GM23248 (cell line): ENCODE measurements at regions not wholly inside any gene's neighbourhood (a gene's known extent, or its start where the extent isn't known, plus 50 kb on each side); places are given as distances from the start of the nearest gene placed in this dataset.

Experiments used
- DNase-seq: peaks from one replicate; pipeline ENCODE4 v3.0.0-alpha.2; 2015
- H2AFZ ChIP-seq: fragments of 200-600 bp; sonication (generic); 2 replicates; pipeline ENCODE4 v1.6.1; 2016; ENCODE audit warnings: antibody characterized with exemption
- H3F3A ChIP-seq: fragments of 200-600 bp; sonication (generic); 2 replicates; pipeline ENCODE4 v1.6.1; 2016; ENCODE audit warnings: mild to moderate bottlenecking, antibody characterized with exemption, mixed run types; ENCODE audit not compliant: insufficient read depth
- H3K27ac ChIP-seq: fragments of 200-600 bp; sonication (generic); 2 replicates; pipeline ENCODE4 v1.5.1; 2016; ENCODE audit warnings: mild to moderate bottlenecking
- H3K27me3 ChIP-seq: fragments of 200-600 bp; sonication (generic); replicated peaks from 2 replicates; pipeline ENCODE4 v1.6.1; 2016; ENCODE audit warnings: mild to moderate bottlenecking; ENCODE audit not compliant: insufficient read depth
- H3K36me3 ChIP-seq: fragments of 200-600 bp; sonication (generic); 2 replicates; pipeline ENCODE4 v1.6.1; 2016; ENCODE audit warnings: low read depth, mild to moderate bottlenecking
- H3K4me1 ChIP-seq: fragments of 200-600 bp; sonication (generic); 2 replicates; pipeline ENCODE4 v1.6.1; 2016; ENCODE audit warnings: mild to moderate bottlenecking; ENCODE audit not compliant: insufficient read depth
- H3K4me2 ChIP-seq: fragments of 200-600 bp; sonication (generic); one replicate; pipeline ENCODE4 v1.6.1; 2016; ENCODE audit warnings: mild to moderate bottlenecking; ENCODE audit not compliant: unreplicated experiment
- H3K4me3 ChIP-seq: fragments of 200-600 bp; sonication (generic); 2 replicates; pipeline ENCODE4 v1.5.1; 2016; ENCODE audit warnings: mild to moderate bottlenecking
- H3K79me2 ChIP-seq: fragments of 200-600 bp; sonication (generic); 2 replicates; pipeline ENCODE4 v1.6.1; 2016; ENCODE audit warnings: mild to moderate bottlenecking; ENCODE audit not compliant: insufficient read depth
- H3K9ac ChIP-seq: fragments of 200-600 bp; sonication (generic); 2 replicates; pipeline ENCODE4 v1.6.1; 2016; ENCODE audit warnings: mild to moderate bottlenecking
- H3K9me2 ChIP-seq: fragments of 200-600 bp; sonication (generic); 2 replicates; pipeline ENCODE4 v1.6.1; 2016; ENCODE audit warnings: mixed run types, mild to moderate bottlenecking, moderate library complexity; ENCODE audit not compliant: insufficient read depth
- H3K9me3 ChIP-seq: fragments of 200-600 bp; sonication (generic); one replicate; pipeline ENCODE4 v1.6.1; 2017; ENCODE audit warnings: low read depth
- H4K20me1 ChIP-seq: fragments of 200-600 bp; sonication (generic); 2 replicates; pipeline ENCODE4 v1.6.0; 2016; ENCODE audit not compliant: insufficient read depth
- EZH2 ChIP-seq: fragments of 200-600 bp; sonication (generic); IDR thresholded peaks from 2 replicates; pipeline ENCODE4 v1.6.1; 2018; ENCODE audit warnings: antibody characterized with exemption, mild to moderate bottlenecking; ENCODE audit not compliant: insufficient read depth, poor library complexity, severe bottlenecking
- EZH2phosphoT487 ChIP-seq: fragments of 200-600 bp; sonication (generic); IDR thresholded peaks from 2 replicates; pipeline ENCODE4 v1.6.1; 2018; ENCODE audit warnings: antibody characterized with exemption, moderate library complexity, mild to moderate bottlenecking, low read depth; ENCODE audit not compliant: insufficient read depth
- WGBS, 2 experiments: methylation state at CpG; one replicate each; pipeline ENCODE4 v1.1.6; 2015 to 2017; ENCODE audit warnings: low lambda C conversion rate in 2 of 2, low coverage in 1 of 2; ENCODE audit errors: missing lambda C conversion rate in 2 of 2; 5-methylcytosine and 5-hydroxymethylcytosine counted together
- in situ Hi-C: fragments of 300-500 bp; cut with MboI; formaldehyde crosslinking; loops from 2 replicates; pipeline ENCODE4 v1.15.0; 2020

- no peak overlapping the region for H2AFZ ChIP-seq
- H3F3A ChIP-seq: no peaks in the 10 kb centered on the region
- TF ChIP-seq EZH2 (no peak), EZH2phosphoT487 (no peak)
- H3K27me3 ChIP-seq: peaks cover 15% of the 10 kb centered on the region; the same call in 1 of the 2 replicates
- H3K4me2 ChIP-seq: no peak overlapping the region
- 53 to 57% methylated on average over 9 of the region's 9 CpGs for WGBS, 2 experiments
- no peak overlapping the region for H3K27ac ChIP-seq
- H3K9me2 ChIP-seq: no peaks in the 10 kb centered on the region
- H3K36me3 ChIP-seq: no peaks in the 10 kb centered on the region
- DNase-seq: peak; percentile 33
- H4K20me1 ChIP-seq: no peaks in the 10 kb centered on the region
- no peaks in the 10 kb centered on the region for H3K4me1 ChIP-seq
- no peak overlapping the region for H3K9ac ChIP-seq
- H3K79me2 ChIP-seq: no peaks in the 10 kb centered on the region
- in situ Hi-C loops: no loop called here
- no peak overlapping the region for H3K4me3 ChIP-seq
- no peaks in the 10 kb centered on the region for H3K9me3 ChIP-seq
These were observed 116.0 kb upstream of the ANO1 start for GRCh38 chr11:69962152-69962551.

DNA sequence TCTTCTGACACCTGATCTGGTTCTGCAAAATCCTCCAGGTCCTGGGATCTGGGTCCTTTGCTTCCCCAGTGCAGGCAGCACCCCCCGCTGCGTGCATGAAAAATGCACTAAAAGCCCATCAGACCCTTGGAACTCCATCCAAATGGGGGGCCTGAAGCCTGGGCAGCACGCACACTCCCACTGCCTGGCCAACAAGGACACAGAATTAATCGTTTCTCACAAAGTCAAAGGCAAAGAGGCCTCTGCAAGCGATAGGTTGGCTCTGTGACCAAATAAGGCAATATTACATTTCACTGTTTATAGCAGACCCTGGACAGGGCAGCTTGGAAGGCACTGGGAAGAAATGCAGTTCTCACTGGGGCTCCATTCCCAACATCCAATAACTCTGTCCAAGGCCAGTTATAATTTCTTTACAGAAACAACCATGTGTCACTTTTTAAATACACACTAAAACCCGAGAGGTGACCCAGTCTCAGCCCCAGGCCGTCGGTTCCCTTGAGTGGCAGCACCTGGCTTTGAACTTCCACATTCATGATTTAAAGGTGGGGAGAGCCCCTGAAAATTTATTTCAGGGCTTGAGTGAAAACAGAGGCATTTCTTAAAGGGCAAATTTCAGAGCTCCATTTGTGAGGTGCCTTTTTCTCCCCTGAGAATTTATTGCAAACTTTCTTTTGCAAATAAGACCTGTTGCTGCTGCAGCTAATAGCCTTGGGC is 114.4 kb upstream of the ANO1 start:
- TF ChIP-seq EZH2phosphoT487 (no peak), EZH2 (no peak)
- Histone ChIP-seq H4K20me1 (no peaks in the 10 kb centered on the region), H3K27me3 (peaks cover 15% of the 10 kb centered on the region), H3K27ac (no peak overlapping the region), H2AFZ (no peak overlapping the region), H3K4me1 (no peaks in the 10 kb centered on the region), H3K36me3 (no peaks in the 10 kb centered on the region), H3K4me2 (no peak overlapping the region), H3K9me2 (no peaks in the 10 kb centered on the region), H3K9me3 (no peaks in the 10 kb centered on the region), H3K79me2 (no peaks in the 10 kb centered on the region), H3K4me3 (no peak overlapping the region), H3K9ac (no peak overlapping the region), H3F3A (no peaks in the 10 kb centered on the region)
- DNase-seq: no peak
- in situ Hi-C loops: no loop called here
- 16 to 20% methylated on average over 8 of the region's 8 CpGs for WGBS, 2 experiments

DNA sequence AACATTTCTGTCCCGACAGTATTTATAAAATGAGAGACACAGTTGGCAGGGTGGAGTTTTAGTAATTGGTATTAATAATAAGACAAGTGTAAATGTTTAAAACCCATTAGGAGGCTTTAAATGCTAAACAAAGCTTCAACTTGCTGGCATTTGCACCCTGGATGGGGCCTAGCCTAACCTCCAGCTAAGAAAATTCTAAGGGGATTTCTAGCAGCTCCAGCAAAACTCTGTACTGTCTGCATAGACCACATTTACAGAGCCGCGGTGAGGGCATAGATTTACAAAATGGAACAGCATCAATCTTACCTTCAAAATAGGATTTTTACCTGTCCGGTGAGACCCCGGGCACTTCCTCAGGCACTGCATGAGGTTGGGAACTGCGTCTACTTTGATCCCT is 113.9 kb upstream of the ANO1 start:
- no peak overlapping the region for H3K4me3 ChIP-seq
- H3K79me2 ChIP-seq: no peaks in the 10 kb centered on the region
- no peaks in the 10 kb centered on the region for H3K4me1 ChIP-seq
- no peaks in the 10 kb centered on the region for H3K9me3 ChIP-seq
- H3K27me3 ChIP-seq: peaks cover 12% of the 10 kb centered on the region
- DNase-seq: no peak
- H3K27ac ChIP-seq: no peak overlapping the region
- H2AFZ ChIP-seq: no peak overlapping the region
- H3K36me3 ChIP-seq: no peaks in the 10 kb centered on the region
- WGBS, 2 experiments: 63 to 73% methylated on average over 6 of the region's 6 CpGs
- no peaks in the 10 kb centered on the region for H3K9me2 ChIP-seq
- no peak for TF ChIP-seq EZH2
- TF ChIP-seq EZH2phosphoT487: no peak
- H4K20me1 ChIP-seq: no peaks in the 10 kb centered on the region
- in situ Hi-C loops: no loop called here
- H3K4me2 ChIP-seq: no peak overlapping the region
- H3F3A ChIP-seq: no peaks in the 10 kb centered on the region
- no peak overlapping the region for H3K9ac ChIP-seq

- H3K9me3 ChIP-seq: no peaks in the 10 kb centered on the region
- H3K9ac ChIP-seq: no peak overlapping the region
- H4K20me1 ChIP-seq: no peaks in the 10 kb centered on the region
- no peak overlapping the region for H2AFZ ChIP-seq
- H3K4me3 ChIP-seq: no peak overlapping the region
- no peaks in the 10 kb centered on the region for H3K79me2 ChIP-seq
- no peaks in the 10 kb centered on the region for H3F3A ChIP-seq
- no peaks in the 10 kb centered on the region for H3K9me2 ChIP-seq
- no peaks in the 10 kb centered on the region for H3K4me1 ChIP-seq
- no peak for TF ChIP-seq EZH2
- TF ChIP-seq EZH2phosphoT487: no peak
- no peak overlapping the region for H3K27ac ChIP-seq
- 49 to 58% methylated on average over 18 to 20 of the region's 20 CpGs for WGBS, 2 experiments
- peaks cover 12% of the 10 kb centered on the region for H3K27me3 ChIP-seq
- H3K4me2 ChIP-seq: no peak overlapping the region
- in situ Hi-C loops: no loop called here
- DNase-seq: no peak
- no peaks in the 10 kb centered on the region for H3K36me3 ChIP-seq
These were observed 112.1 kb upstream of the ANO1 start for GRCh38 chr11:69965821-69966582.
